OCI-LY7 (cell line): ENCODE measurements at regions not wholly inside any gene's neighbourhood (a gene's known extent, or its start where the extent isn't known, plus 50 kb on each side); places are given as distances from the start of the nearest gene placed in this dataset.

Source experiments
- BruUV-seq: library from RNA; stranded (reverse); fragments of 400-500 nt; replicated peaks from 2 replicates; lab custom pipeline; 2021; lab: Mats Ljungman, UMichigan
- CTCF ChIA-PET: fragments of 300-600 bp; sonication (Branson Sonifier 250); formaldehyde crosslinking; loops from one replicate; lab custom pipeline; 2022; ENCODE audit warnings: antibody characterized with exemption; ENCODE audit not compliant: unreplicated experiment; lab: Charles Lee
- POLR2A ChIA-PET: fragments of 300-600 bp; sonication (Branson Sonifier 250); formaldehyde crosslinking; loops from one replicate; lab custom pipeline; 2022; ENCODE audit warnings: antibody characterized with exemption; lab: Charles Lee
- DNase-seq: peaks from one replicate; pipeline ENCODE4 v3.0.0-alpha.2; 2015; ENCODE audit warnings: low spot score
- H2AFZ ChIP-seq: fragments of 200-600 bp; sonication (generic), shearing (Covaris generic); 2 replicates; pipeline ENCODE4 v1.6.1; 2014; ENCODE audit warnings: mild to moderate bottlenecking, antibody characterized with exemption, low read length, moderate library complexity
- H3K27ac ChIP-seq: fragments of 200-600 bp; sonication (generic); 2 replicates; pipeline ENCODE4 v1.5.1; 2014; ENCODE audit warnings: mixed run types, low read depth, mild to moderate bottlenecking, moderate library complexity, low read length, inconsistent platforms; ENCODE audit not compliant: poor library complexity, severe bottlenecking
- H3K36me3 ChIP-seq: fragments of 200-600 bp; sonication (generic); 2 replicates; pipeline ENCODE4 v1.6.1; 2014; ENCODE audit warnings: mild to moderate bottlenecking, antibody characterized with exemption, low read length, moderate library complexity, mixed read lengths; ENCODE audit not compliant: insufficient read depth
- H3K4me1 ChIP-seq: fragments of 200-600 bp; sonication (generic); 2 replicates; pipeline ENCODE4 v1.5.1; 2014; ENCODE audit warnings: mild to moderate bottlenecking, low read length; ENCODE audit not compliant: insufficient read depth, poor library complexity, severe bottlenecking
- H3K4me2 ChIP-seq: fragments of 200-600 bp; sonication (generic); 2 replicates; pipeline ENCODE4 v1.6.1; 2014; ENCODE audit warnings: mild to moderate bottlenecking, low read length
- H3K4me3 ChIP-seq: fragments of 200-600 bp; sonication (generic); 2 replicates; pipeline ENCODE4 v1.5.1; 2014; ENCODE audit warnings: mild to moderate bottlenecking, low read depth, low read length; ENCODE audit not compliant: poor library complexity, severe bottlenecking
- H3K79me2 ChIP-seq: fragments of 200-600 bp; sonication (generic); 2 replicates; pipeline ENCODE4 v1.6.1; 2016; ENCODE audit warnings: low read depth, mild to moderate bottlenecking, low read length, moderate library complexity, mixed read lengths; ENCODE audit not compliant: insufficient read depth
- H3K9me2 ChIP-seq: fragments of 200-600 bp; sonication (generic); 2 replicates; pipeline ENCODE4 v1.6.1; 2016; ENCODE audit warnings: mild to moderate bottlenecking, low read length, mixed read lengths; ENCODE audit not compliant: insufficient read depth
- H3K9me3 ChIP-seq: fragments of 200-600 bp; sonication (generic); 2 replicates; pipeline ENCODE4 v1.6.1; 2014; ENCODE audit warnings: mild to moderate bottlenecking, mixed run types, low read length, mixed read lengths
- H4K20me1 ChIP-seq: fragments of 200-600 bp; sonication (generic); 2 replicates; pipeline ENCODE4 v1.6.1; 2014; ENCODE audit warnings: mild to moderate bottlenecking, antibody characterized with exemption, low read length, moderate library complexity, mixed read lengths; ENCODE audit not compliant: insufficient read depth
- CTCF ChIP-seq: fragments of 200-600 bp; sonication (generic); conservative IDR thresholded peaks from 2 replicates; pipeline ENCODE4 v1.5.1; 2014; ENCODE audit warnings: mild to moderate bottlenecking, antibody characterized with exemption, low read length, moderate library complexity, mixed read lengths
- EZH2phosphoT487 ChIP-seq: fragments of 200-600 bp; sonication (generic); IDR thresholded peaks from 2 replicates; pipeline ENCODE4 v1.6.1; 2018; ENCODE audit warnings: low read depth, borderline replicate concordance, mild to moderate bottlenecking, mixed run types, antibody characterized with exemption, low read length, moderate library complexity, mixed read lengths
- intact Hi-C: fragments of 100-400 bp; cut with micrococcal nuclease; formaldehyde crosslinking; loops from one replicate; pipeline ENCODE4 v1.10.0; 2022; ENCODE audit not compliant: unreplicated experiment

- H3K9me3 ChIP-seq: no peaks in the 10 kb centered on the region
- BruUV-seq: no TSS peak
- DNase-seq: no peak
- no peaks in the 10 kb centered on the region for H3K36me3 ChIP-seq
- H4K20me1 ChIP-seq: no peaks in the 10 kb centered on the region
- CTCF ChIA-PET: no interaction called here
- TF ChIP-seq EZH2phosphoT487: no peak
- TF ChIP-seq CTCF: no peak
- H3K79me2 ChIP-seq: no peaks in the 10 kb centered on the region
- H3K4me3 ChIP-seq: no peak overlapping the region
- no peaks in the 10 kb centered on the region for H3K9me2 ChIP-seq
- H3K4me1 ChIP-seq: no peaks in the 10 kb centered on the region
- H2AFZ ChIP-seq: no peak overlapping the region
- intact Hi-C loops: no loop called here
- no peak overlapping the region for H3K27ac ChIP-seq
- POLR2A ChIA-PET: interaction anchor here (0.7 to 0.8 kb wide), 2 partner anchors 9 to 149 kb away, joined by 3 read pairs; no protein-coding TSS in a partner anchor
- no peak overlapping the region for H3K4me2 ChIP-seq
Observed at GRCh38 chr11:94681852-94682251, 86.3 kb upstream of the AMOTL1 start.

- no TSS peak for BruUV-seq
- no peak overlapping the region for H3K27ac ChIP-seq
- TF ChIP-seq CTCF (no peak), EZH2phosphoT487 (no peak)
- CTCF ChIA-PET: no interaction called here
- no peaks in the 10 kb centered on the region for H4K20me1 ChIP-seq
- no peak overlapping the region for H2AFZ ChIP-seq
- no peaks in the 10 kb centered on the region for H3K9me3 ChIP-seq
- no peaks in the 10 kb centered on the region for H3K4me1 ChIP-seq
- H3K36me3 ChIP-seq: no peaks in the 10 kb centered on the region
- no peak overlapping the region for H3K4me2 ChIP-seq
- H3K79me2 ChIP-seq: no peaks in the 10 kb centered on the region
- intact Hi-C loops: no loop called here
- POLR2A ChIA-PET: interaction anchor here (1.2 kb wide), 1 partner anchor 9 kb away, joined by 3 read pairs; no protein-coding TSS in a partner anchor
- no peak for DNase-seq
- no peaks in the 10 kb centered on the region for H3K9me2 ChIP-seq
- H3K4me3 ChIP-seq: no peak overlapping the region
Observed at GRCh38 chr11:94694309-94695060, 73.7 kb upstream of the AMOTL1 start.

GRCh38 chr11:94697156-94697555 lies 71.0 kb upstream of the AMOTL1 start:
- Histone ChIP-seq H3K79me2 (no peaks in the 10 kb centered on the region), H3K4me3 (no peak overlapping the region), H3K9me3 (no peaks in the 10 kb centered on the region), H3K9me2 (no peaks in the 10 kb centered on the region), H3K4me1 (no peaks in the 10 kb centered on the region), H3K4me2 (no peak overlapping the region), H3K27ac (no peak overlapping the region), H4K20me1 (no peaks in the 10 kb centered on the region), H3K36me3 (no peaks in the 10 kb centered on the region), H2AFZ (no peak overlapping the region)
- intact Hi-C loops: no loop called here
- DNase-seq: no peak
- BruUV-seq: no TSS peak
- TF ChIP-seq EZH2phosphoT487 (no peak), CTCF (no peak)
- POLR2A ChIA-PET: interaction anchor here (0.8 kb wide), 1 partner anchor 18 kb away, joined by 3 read pairs; no protein-coding TSS in a partner anchor
- CTCF ChIA-PET: no interaction called here
